ENCODE measurements at regions not wholly inside any gene's neighbourhood (a gene's known extent, or its start where the extent isn't known, plus 50 kb on each side); places are given as distances from the start of the nearest gene placed in this dataset.

GRCh38 chr2:181252262-181253148 is 204.7 kb upstream of the ITGA4 start:
- ATAC-seq: no peak

DNA sequence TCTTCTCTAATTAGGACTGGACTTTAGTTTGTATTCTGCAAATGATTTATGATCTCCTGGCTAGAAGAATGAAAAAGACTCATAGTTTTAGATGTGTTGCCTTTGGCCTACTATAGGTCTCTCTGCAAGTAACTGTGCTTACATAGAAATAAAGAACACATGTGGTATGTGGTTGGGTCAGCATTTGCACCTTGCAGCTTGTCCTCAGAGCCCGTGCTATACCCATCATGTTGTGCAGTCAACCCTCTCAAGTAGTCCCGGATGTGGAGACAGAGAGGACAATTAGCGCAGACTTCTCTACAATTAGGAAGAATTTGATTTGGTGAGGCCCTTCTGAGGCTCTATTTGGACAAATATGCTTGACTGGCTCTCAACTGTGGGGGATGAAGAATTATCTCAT is 203.7 kb upstream of the ITGA4 start:
- no peak for ATAC-seq

DNA sequence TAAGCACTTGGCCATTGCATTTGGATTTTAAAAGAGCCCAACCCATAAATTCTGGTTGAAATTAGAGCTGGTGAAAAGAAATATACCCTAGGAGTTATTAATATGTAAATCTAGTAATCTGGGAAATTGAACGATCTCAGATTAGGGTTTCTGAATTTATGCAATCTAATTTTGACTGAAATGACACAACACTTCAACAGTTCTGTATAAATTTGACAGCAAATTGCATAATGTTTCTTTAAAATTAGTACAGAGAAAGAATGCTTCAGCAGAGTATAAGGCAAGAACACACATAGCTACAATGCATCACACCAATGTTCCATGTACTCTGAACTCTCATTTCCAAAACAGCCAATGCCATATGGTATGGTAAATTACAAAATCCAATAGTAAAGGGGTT is 201.5 kb upstream of the ITGA4 start:
- no peak for ATAC-seq

DNA sequence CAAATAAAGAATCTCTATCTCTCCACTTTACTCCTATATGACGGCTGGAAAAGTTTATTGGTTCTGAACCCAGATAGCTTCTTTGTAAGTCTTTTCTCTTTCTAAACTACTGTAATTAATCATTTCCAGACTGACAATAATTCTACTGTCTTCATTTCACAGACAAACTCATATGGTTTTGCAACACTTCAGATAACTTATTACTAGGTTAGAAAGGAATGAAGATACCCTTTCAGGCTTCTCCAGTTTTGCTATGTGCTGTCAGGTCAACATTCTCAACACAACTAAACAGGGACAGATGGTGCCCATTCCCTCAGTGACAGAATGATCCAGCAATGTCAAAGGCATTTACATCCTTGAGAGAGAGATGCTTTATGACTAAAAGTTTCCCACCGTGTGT is 198.5 kb upstream of the ITGA4 start:
- ATAC-seq: no peak

- ATAC-seq: no peak
Observed at GRCh38 chr2:181262782-181263181, 194.4 kb upstream of the ITGA4 start.

GRCh38 chr2:181264001-181264400 is 193.2 kb upstream of the ITGA4 start:
- no peak for ATAC-seq

DNA sequence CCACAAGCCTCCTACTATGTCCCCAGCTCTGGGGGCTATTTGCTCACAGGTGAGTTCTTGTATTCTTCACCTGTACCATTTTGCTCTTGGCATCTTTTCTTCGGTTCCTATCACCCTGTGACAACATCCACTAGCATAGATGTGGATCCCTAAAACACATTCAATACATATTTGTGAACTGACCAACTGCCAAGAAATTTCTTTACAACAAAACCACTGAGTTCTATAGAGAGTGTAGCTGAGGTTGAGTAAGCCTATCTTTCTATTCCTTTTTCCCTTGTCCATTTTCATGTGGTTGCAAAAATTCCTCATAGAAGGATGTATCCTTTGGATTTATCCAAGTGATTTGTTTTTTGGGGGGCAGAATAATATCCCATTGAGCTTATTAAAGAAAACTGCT is 192.7 kb upstream of the ITGA4 start:
- no peak for ATAC-seq

GRCh38 chr2:181266614-181267013 is 190.6 kb upstream of the ITGA4 start:
- no peak for ATAC-seq

GRCh38 chr2:181268174-181268867 is 188.9 kb upstream of the ITGA4 start:
- no peak for ATAC-seq

- no peak for ATAC-seq
Observed at GRCh38 chr2:181273986-181274385, 183.2 kb upstream of the ITGA4 start.

DNA sequence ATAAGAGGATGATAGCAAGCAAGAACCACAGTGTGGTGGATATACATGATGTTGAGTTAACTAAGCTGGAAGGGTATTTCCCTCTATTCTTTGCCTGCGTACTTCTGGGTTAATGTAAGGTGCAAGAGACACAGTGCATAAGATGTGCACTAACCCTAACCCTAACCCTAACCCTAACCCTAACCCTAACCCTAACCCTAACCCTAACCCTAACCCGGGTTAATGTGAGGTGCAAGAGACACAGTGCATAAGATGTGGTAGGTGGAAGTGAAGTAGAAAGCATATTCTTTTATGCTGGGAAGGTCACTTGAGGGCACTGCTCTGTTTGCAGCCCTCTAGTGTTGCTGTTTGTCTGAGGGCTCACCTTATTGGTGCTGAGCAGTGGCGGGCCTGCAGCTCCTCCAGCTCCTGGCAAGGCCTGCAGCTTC is 181.5 kb upstream of the ITGA4 start:
- no peak for ATAC-seq

DNA sequence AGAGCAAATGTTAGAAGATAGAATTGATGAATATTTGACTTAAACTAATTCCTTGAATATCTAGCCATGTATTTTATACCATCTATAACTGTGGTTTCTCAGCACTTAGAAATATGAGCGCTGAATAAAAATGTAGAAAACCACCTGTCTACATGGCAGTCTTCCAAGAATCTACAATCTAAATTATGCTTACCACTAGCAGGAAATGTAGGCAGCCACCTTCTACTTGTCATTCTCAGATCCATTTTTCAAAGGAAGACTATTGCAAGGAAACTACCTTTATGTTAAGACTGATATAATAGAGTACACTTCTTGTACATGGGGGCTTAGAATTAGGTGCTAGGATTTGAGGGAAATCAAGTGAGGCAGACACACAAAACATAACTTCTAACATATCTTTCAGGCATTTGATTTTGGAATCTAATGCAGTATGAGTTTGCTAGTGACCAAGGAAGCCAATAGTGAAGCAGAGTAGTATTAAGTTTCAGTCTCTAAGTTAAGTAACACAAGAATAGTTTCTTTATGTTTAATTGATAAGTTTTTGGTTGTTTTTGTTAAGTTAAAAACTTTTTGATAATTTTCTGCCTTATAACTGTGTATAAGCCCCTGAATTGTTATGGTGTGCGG is 175.9 kb upstream of the ITGA4 start:
- no peak for ATAC-seq

- ATAC-seq: no peak
Observed at GRCh38 chr2:181285116-181285515, 172.1 kb upstream of the ITGA4 start.

GRCh38 chr2:181289698-181290097 is 167.5 kb upstream of the ITGA4 start:
- ATAC-seq: no peak

- no peak for ATAC-seq
Observed at GRCh38 chr2:181290182-181290581, 167.0 kb upstream of the ITGA4 start.

- no peak for ATAC-seq
Observed at GRCh38 chr2:181294979-181295378, 162.2 kb upstream of the ITGA4 start.

GRCh38 chr2:181300600-181301291 is 156.4 kb upstream of the ITGA4 start:
- ATAC-seq: no peak

GRCh38 chr2:181304011-181304844 is 153.0 kb upstream of the ITGA4 start:
- peak; percentile 18 for ATAC-seq

DNA sequence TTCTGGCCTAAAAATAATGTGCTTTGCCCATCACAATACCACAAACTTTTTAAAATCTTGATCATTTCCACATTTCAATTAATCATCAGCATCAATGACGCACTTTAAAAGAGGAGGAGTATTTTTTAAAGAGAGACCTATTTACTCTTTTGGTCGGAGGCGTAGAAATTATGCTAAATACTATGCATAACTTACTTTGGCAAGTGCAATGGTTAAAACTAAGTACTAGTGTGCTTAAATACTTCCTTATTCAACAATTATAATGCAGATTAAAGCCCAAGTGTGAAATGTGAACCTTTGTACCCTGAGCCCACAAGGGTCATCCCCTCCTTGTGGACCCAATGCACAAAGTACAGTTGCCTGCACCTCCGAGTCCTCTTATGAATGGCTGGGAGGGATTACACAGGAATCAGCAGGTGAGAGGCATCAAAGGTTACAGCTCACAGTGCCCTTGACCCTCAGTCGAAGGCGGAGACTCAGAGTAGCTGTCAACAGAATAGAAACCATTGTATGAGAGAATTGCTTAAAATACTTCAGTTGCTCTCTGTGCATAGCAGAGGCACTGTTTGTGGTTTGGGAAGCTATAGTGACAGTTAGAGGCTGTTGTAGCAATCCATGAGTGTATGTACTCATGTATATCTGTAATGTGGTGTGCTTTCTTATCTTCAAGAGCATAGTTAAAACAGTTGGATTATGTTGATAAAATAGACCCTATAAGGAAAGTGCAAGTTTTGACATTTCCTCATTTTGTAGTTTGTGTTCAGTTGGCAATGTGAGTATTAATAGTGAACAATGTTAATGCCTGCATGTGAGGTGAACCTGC is 151.7 kb upstream of the ITGA4 start:
- peak; percentile 33 for ATAC-seq

DNA sequence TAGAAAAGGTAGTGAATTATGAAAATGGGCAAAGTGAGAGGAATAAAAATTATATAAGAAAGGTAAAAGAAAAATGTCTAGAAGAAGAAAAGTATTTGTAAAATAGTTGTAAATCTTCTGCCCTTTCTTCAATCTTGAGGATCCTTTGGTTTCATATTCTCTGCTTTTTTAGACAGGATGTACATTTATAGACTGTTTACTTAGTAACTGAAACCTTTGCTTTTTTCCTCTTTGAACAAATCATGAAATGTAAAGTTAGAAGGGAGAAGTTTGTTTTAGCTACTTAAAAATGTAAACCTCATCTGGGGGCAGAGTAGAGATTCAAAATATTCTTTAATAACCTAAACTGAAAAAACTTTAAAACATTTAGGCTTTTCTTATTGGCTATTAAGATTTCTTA is 150.4 kb upstream of the ITGA4 start:
- no peak for ATAC-seq
